Endothelial cell of umbilical vein (primary cell): ENCODE measurements at regions not wholly inside any gene's neighbourhood (a gene's known extent, or its start where the extent isn't known, plus 50 kb on each side); places are given as distances from the start of the nearest gene placed in this dataset.

Source experiments
- BruUV-seq: library from RNA; stranded (reverse); fragments of 400-500 nt; replicated peaks from 2 replicates; lab custom pipeline; 2021; lab: Mats Ljungman, UMichigan
- CTCF ChIA-PET: fragments of 300-600, 350-600 bp; sonication (Branson Sonifier 250); formaldehyde crosslinking; loops from one replicate; lab custom pipeline; 2021; ENCODE audit warnings: antibody characterized with exemption, inconsistent platforms; lab: Charles Lee
- POLR2A ChIA-PET: fragments of 300-600, 350-600 bp; sonication (Branson Sonifier 250); formaldehyde crosslinking; loops from one replicate; lab custom pipeline; 2021; ENCODE audit warnings: antibody characterized with exemption, inconsistent platforms; lab: Charles Lee
- DNase-seq: peaks from one replicate; pipeline ENCODE4 v3.0.0-alpha.2; 2011; ENCODE audit warnings: low read depth, low spot score
- FAIRE-seq: peaks from 2 replicates; lab custom pipeline; 2011; peaks lifted over from hg19 to GRCh38; lab: Jason Lieb, UNC
- H2AFZ ChIP-seq: 2 replicates; pipeline ENCODE4 v1.6.0; 2012; ENCODE audit warnings: low read depth, low read length, control low read depth, inconsistent platforms
- H3K27ac ChIP-seq: 2 replicates; pipeline ENCODE4 v1.5.1; 2011; ENCODE audit warnings: low read depth, mild to moderate bottlenecking, control low read depth, low read length, moderate library complexity; ENCODE audit not compliant: insufficient read depth
- H3K27me3 ChIP-seq, 2 experiments: 2 replicates each; pipeline versions ENCODE4 v1.6.0 to v1.6.1; 2011; ENCODE audit warnings: low read length in 2 of 2, mixed read lengths in 1 of 2; ENCODE audit not compliant: control insufficient read depth in 2 of 2, insufficient read depth in 2 of 2
- H3K36me3 ChIP-seq, 2 experiments: 2 replicates in 1 of 2; 3 replicates in 1 of 2; pipeline ENCODE4 v1.5.1; 2011; ENCODE audit warnings: low read length in 2 of 2, mild to moderate bottlenecking in 1 of 2, moderate library complexity in 1 of 2; ENCODE audit not compliant: control insufficient read depth in 2 of 2, insufficient read depth in 2 of 2; ENCODE audit errors: extremely low read depth in 1 of 2
- H3K4me1 ChIP-seq: 3 replicates; pipeline ENCODE4 v1.5.1; 2011; ENCODE audit warnings: mild to moderate bottlenecking, low read length; ENCODE audit not compliant: control insufficient read depth, insufficient read depth; ENCODE audit errors: extremely low read depth
- H3K4me2 ChIP-seq: 2 replicates; pipeline ENCODE4 v1.6.1; 2011; ENCODE audit warnings: low read length, control low read depth, mixed read lengths; ENCODE audit not compliant: insufficient read depth
- H3K4me3 ChIP-seq, 3 experiments: fragments of 200-600 bp in 1 of 3; sonication (generic), shearing (Covaris generic) in 1 of 3; replicated peaks in 1 of 3; 2 replicates each; pipeline ENCODE4 v1.5.1; 2011 to 2016; ENCODE audit warnings: control low read depth in 3 of 3, low read length in 3 of 3, mild to moderate bottlenecking in 2 of 3, inconsistent platforms in 1 of 3, low read depth in 1 of 3, moderate library complexity in 1 of 3; ENCODE audit not compliant: insufficient read depth in 1 of 3
- H3K79me2 ChIP-seq: 2 replicates; pipeline ENCODE4 v1.6.0; 2012; ENCODE audit warnings: low read length, inconsistent platforms; ENCODE audit not compliant: control insufficient read depth, insufficient read depth
- H3K9ac ChIP-seq: replicated peaks from 2 replicates; pipeline ENCODE3; 2011; ENCODE audit warnings: low read length, control low read depth; ENCODE audit not compliant: insufficient read depth; ENCODE audit errors: extremely low read depth
- H3K9me1 ChIP-seq: replicated peaks from 3 replicates; pipeline ENCODE4 v1.6.0; 2011; ENCODE audit warnings: mild to moderate bottlenecking, low read length; ENCODE audit not compliant: control insufficient read depth, insufficient read depth; ENCODE audit errors: extremely low read depth
- H3K9me3 ChIP-seq: replicated peaks from 2 replicates; pipeline ENCODE4 v1.5.1; 2012; ENCODE audit warnings: low read length, inconsistent platforms; ENCODE audit not compliant: control insufficient read depth, insufficient read depth
- H4K20me1 ChIP-seq: replicated peaks from 2 replicates; pipeline ENCODE3; 2011; ENCODE audit warnings: mild to moderate bottlenecking, low read length; ENCODE audit not compliant: control insufficient read depth, insufficient read depth; ENCODE audit errors: extremely low read depth
- EZH2 ChIP-seq: IDR thresholded peaks from 2 replicates; pipeline ENCODE4 v1.6.1; 2012; ENCODE audit warnings: borderline replicate concordance, low read depth, mild to moderate bottlenecking, moderate library complexity, low read length, inconsistent platforms; ENCODE audit not compliant: severe bottlenecking
- FOS ChIP-seq: IDR thresholded peaks from 2 replicates; pipeline ENCODE4 v1.6.1; 2011; ENCODE audit warnings: mild to moderate bottlenecking, low read length, moderate library complexity, borderline replicate concordance; ENCODE audit not compliant: insufficient read depth
- GATA2 ChIP-seq: IDR thresholded peaks from 2 replicates; pipeline ENCODE4 v1.7.0; 2011; ENCODE audit warnings: low read depth, mild to moderate bottlenecking, moderate library complexity, mixed read lengths, low read length; ENCODE audit not compliant: insufficient read length, insufficient read depth
- JUN ChIP-seq: IDR thresholded peaks from 2 replicates; pipeline ENCODE4 v1.6.1; 2011; ENCODE audit warnings: borderline replicate concordance, low read depth; ENCODE audit not compliant: insufficient read length, insufficient read depth
- MYC ChIP-seq: IDR thresholded peaks from one replicate; pipeline ENCODE4 v1.6.1; 2011; ENCODE audit warnings: mild to moderate bottlenecking, low read depth, low read length
- POLR2A ChIP-seq: IDR thresholded peaks from 2 replicates; pipeline ENCODE4 v1.6.1; 2012; ENCODE audit warnings: low read depth, mild to moderate bottlenecking, control low read depth, low read length
- POLR2AphosphoS5 ChIP-seq: IDR thresholded peaks from 2 replicates; pipeline ENCODE4 v1.6.1; 2012; ENCODE audit warnings: low read depth, mild to moderate bottlenecking, control low read depth, low read length, moderate library complexity; ENCODE audit not compliant: insufficient read depth
- dilution Hi-C: fragments of 300-500 bp; cut with MboI; formaldehyde crosslinking; loops from one replicate; pipeline ENCODE4 v1.15.0; 2019; ENCODE audit warnings: low sequenced_read_pairs; ENCODE audit not compliant: extremely low pct_ligation_motif_present
- intact Hi-C: fragments of 100-400 bp; cut with micrococcal nuclease; formaldehyde crosslinking; loops from one replicate; pipeline ENCODE4 v1.10.0; 2022
- TF ChIP-seq, protein P1 (sequence below): IDR thresholded peaks from 2 replicates; pipeline ENCODE4 v1.6.1; 2011; ENCODE audit not compliant: insufficient read depth, insufficient read length
- TF ChIP-seq, protein P2 (sequence below), 2 donors: IDR thresholded peaks; 1 replicate in 1 of 2; 2 replicates in 1 of 2; pipeline ENCODE4 v1.5.1; 2011; ENCODE audit warnings: low read length in 2 of 2, mild to moderate bottlenecking in 2 of 2, moderate library complexity in 2 of 2, control low read depth in 1 of 2, inconsistent platforms in 1 of 2, low read depth in 1 of 2; ENCODE audit not compliant: insufficient read depth in 1 of 2; ENCODE audit errors: extremely low read depth in 1 of 2

DNA sequence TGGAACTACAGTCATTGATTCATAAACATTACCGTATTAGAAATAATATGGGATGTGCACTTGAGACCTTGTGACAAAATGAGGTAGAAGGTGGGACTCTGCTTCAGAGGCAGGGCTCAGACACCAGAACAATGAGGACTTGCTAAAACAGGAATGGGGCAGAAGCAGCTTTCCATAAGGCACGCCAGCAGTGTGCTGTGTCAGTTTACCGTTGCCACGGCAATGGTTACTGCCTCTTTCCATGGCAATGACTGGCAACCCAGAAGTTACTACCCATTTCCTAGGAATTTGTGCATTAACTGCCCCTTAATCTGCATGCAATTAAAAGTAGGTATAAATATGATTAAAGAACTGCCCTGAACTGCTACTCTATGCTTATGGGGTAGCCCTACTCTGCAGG lies 169.0 kb downstream of the CHRM3 start:
- no peak for TF ChIP-seq POLR2A
- no peak for TF ChIP-seq JUN
- TF ChIP-seq, protein P1, sequence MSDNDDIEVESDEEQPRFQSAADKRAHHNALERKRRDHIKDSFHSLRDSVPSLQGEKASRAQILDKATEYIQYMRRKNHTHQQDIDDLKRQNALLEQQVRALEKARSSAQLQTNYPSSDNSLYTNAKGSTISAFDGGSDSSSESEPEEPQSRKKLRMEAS, result no peak
- TF ChIP-seq POLR2AphosphoS5, result no peak
- TF ChIP-seq EZH2, result no peak
- Histone ChIP-seq H3K4me1 (no peaks in the 10 kb centered on the region), H3K4me3 (no peak overlapping the region), H3K9ac (no peak overlapping the region), H3K9me3 (peaks cover 2% of the 10 kb centered on the region), H3K9me1 (no peaks in the 10 kb centered on the region), H3K36me3 (no peaks in the 10 kb centered on the region), H3K27ac (no peak overlapping the region), H2AFZ (no peak overlapping the region), H4K20me1 (no peaks in the 10 kb centered on the region), H3K4me2 (no peak overlapping the region), H3K79me2 (no peaks in the 10 kb centered on the region), H3K27me3 (no peaks in the 10 kb centered on the region)
- ChIA-PET CTCF (no interaction called here), POLR2A (no interaction called here)
- intact Hi-C loops, result no loop called here
- dilution Hi-C loops, result no loop called here
- DNase-seq (no peak), FAIRE-seq (no peak)
- no TSS peak for BruUV-seq

DNA sequence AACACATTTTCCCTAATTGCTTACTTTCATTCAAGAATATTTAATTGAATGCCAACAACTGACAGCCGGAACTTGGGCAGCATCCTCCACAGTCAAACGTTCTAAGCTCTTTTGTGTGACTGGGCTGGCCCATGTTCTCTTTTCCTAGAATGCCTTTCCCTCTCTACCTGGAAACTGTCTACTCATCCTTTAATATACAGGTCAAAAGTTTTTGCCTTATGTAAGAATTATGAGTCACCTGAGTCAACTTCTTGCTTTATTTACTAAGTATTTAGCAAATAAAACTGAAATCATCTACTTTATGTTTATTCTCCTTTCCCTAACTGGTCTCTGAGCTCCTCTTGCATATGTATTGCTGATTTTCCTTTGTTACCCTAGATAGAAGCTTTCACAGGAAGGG lies 172.2 kb downstream of the CHRM3 start:
- Histone ChIP-seq H3K36me3 (no peaks in the 10 kb centered on the region), H3K27ac (no peak overlapping the region), H3K27me3 (no peaks in the 10 kb centered on the region), H3K9ac (no peak overlapping the region), H3K4me3 (no peak overlapping the region), H3K9me1 (no peaks in the 10 kb centered on the region), H4K20me1 (no peaks in the 10 kb centered on the region), H3K9me3 (peaks cover 2% of the 10 kb centered on the region), H3K4me2 (no peak overlapping the region), H3K4me1 (no peaks in the 10 kb centered on the region), H2AFZ (no peak overlapping the region), H3K79me2 (no peaks in the 10 kb centered on the region)
- no peak for DNase-seq
- ChIA-PET POLR2A (no interaction called here), CTCF (no interaction called here)
- no peak for FAIRE-seq
- TF ChIP-seq EZH2, result no peak
- TF ChIP-seq, protein P2, sequence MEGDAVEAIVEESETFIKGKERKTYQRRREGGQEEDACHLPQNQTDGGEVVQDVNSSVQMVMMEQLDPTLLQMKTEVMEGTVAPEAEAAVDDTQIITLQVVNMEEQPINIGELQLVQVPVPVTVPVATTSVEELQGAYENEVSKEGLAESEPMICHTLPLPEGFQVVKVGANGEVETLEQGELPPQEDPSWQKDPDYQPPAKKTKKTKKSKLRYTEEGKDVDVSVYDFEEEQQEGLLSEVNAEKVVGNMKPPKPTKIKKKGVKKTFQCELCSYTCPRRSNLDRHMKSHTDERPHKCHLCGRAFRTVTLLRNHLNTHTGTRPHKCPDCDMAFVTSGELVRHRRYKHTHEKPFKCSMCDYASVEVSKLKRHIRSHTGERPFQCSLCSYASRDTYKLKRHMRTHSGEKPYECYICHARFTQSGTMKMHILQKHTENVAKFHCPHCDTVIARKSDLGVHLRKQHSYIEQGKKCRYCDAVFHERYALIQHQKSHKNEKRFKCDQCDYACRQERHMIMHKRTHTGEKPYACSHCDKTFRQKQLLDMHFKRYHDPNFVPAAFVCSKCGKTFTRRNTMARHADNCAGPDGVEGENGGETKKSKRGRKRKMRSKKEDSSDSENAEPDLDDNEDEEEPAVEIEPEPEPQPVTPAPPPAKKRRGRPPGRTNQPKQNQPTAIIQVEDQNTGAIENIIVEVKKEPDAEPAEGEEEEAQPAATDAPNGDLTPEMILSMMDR (IDR thresholded peaks at IDR 0.05; ENCODE audit: extremely low read depth in 1 of 2, insufficient read depth in 1 of 2, low read depth in 1 of 2, low read length in 2 of 2), result no peak
- no peak for TF ChIP-seq FOS
- TF ChIP-seq GATA2, result no peak
- TF ChIP-seq JUN, result no peak
- no peak for TF ChIP-seq POLR2A
- TF ChIP-seq POLR2AphosphoS5, result no peak
- TF ChIP-seq, protein P1, result no peak
- no peak for TF ChIP-seq MYC
- dilution Hi-C loops (no loop called here), intact Hi-C loops (no loop called here)
- no TSS peak for BruUV-seq
